Left ventricle myocardium inferior (tissue), 1 donor: ENCODE measurements at regions not wholly inside any gene's neighbourhood (a gene's known extent, or its start where the extent isn't known, plus 50 kb on each side); places are given as distances from the start of the nearest gene placed in this dataset.

Source experiments
- DNase-seq: peaks from one replicate; pipeline ENCODE4 v3.0.0-alpha.2; 2020
- H3K27ac ChIP-seq: fragments of 200-600 bp; replicated peaks from 2 replicates; pipeline ENCODE4 v1.8.0; 2021
- H3K27me3 ChIP-seq: fragments of 200-600 bp; 2 replicates; pipeline ENCODE4 v1.8.0; 2021; ENCODE audit warnings: low read depth
- H3K36me3 ChIP-seq: fragments of 200-600 bp; 2 replicates; pipeline ENCODE4 v1.8.0; 2021
- H3K4me1 ChIP-seq: fragments of 200-600 bp; 2 replicates; pipeline ENCODE4 v1.8.0; 2021
- H3K4me3 ChIP-seq: fragments of 200-600 bp; 2 replicates; pipeline ENCODE4 v1.8.0; 2021; ENCODE audit warnings: mild to moderate bottlenecking, moderate library complexity
- H3K9me3 ChIP-seq: fragments of 200-600 bp; replicated peaks from 2 replicates; pipeline ENCODE4 v1.8.0; 2021
- CTCF ChIP-seq: fragments of 200-600 bp; IDR thresholded peaks from 2 replicates; pipeline ENCODE4 v1.8.0; 2021; ENCODE audit warnings: antibody characterized with exemption, mild to moderate bottlenecking, borderline replicate concordance
- intact Hi-C: fragments of 100-400 bp; cut with micrococcal nuclease; formaldehyde crosslinking; loops from one replicate; pipeline ENCODE4 v1.11.0; 2022
- donor health status: DM: no; HTN: yes; CAD: no; lungs with severe emphysema.

- Histone ChIP-seq H3K9me3 (no peaks in the 10 kb centered on the region), H3K36me3 (no peaks in the 10 kb centered on the region), H3K4me3 (no peak overlapping the region), H3K27ac (no peak overlapping the region), H3K27me3 (peaks cover 36% of the 10 kb centered on the region), H3K4me1 (no peaks in the 10 kb centered on the region)
- TF ChIP-seq CTCF: no peak
- intact Hi-C loops: no loop called here
- DNase-seq: no peak
These were observed 99.2 kb upstream of the LHCGR start for GRCh38 chr2:48854681-48855080.

GRCh38 chr2:48852938-48853337 is 97.4 kb upstream of the LHCGR start:
- no peak overlapping the region for H3K27ac ChIP-seq
- no peak for TF ChIP-seq CTCF
- H3K9me3 ChIP-seq: no peaks in the 10 kb centered on the region
- intact Hi-C loops: no loop called here
- no peaks in the 10 kb centered on the region for H3K4me1 ChIP-seq
- no peak for DNase-seq
- H3K36me3 ChIP-seq: no peaks in the 10 kb centered on the region
- peaks cover 31% of the 10 kb centered on the region for H3K27me3 ChIP-seq
- no peak overlapping the region for H3K4me3 ChIP-seq

DNA sequence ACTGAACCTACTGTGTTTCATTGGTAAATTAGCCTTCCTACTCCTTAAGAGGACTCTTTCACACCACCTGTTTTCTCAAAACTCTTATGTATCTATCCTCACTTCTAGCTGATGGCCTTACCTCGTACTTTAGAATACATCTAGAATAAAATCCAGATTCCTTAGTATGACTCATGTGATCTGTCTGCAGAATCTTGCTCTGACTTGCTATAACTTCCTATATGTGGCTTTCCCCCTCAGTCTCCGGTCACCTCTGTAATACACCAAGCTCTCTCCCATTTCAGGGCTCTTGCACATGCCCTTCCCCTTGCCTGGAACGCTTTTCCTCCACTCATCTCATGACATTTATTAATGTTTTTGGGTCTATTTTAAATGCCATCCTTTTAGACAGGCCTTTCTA is 95.6 kb upstream of the LHCGR start:
- TF ChIP-seq CTCF: no peak
- no peaks in the 10 kb centered on the region for H3K9me3 ChIP-seq
- H3K27me3 ChIP-seq: peaks cover 13% of the 10 kb centered on the region
- no peak for DNase-seq
- H3K4me1 ChIP-seq: no peaks in the 10 kb centered on the region
- no peaks in the 10 kb centered on the region for H3K36me3 ChIP-seq
- H3K27ac ChIP-seq: no peak overlapping the region
- intact Hi-C loops: no loop called here
- no peak overlapping the region for H3K4me3 ChIP-seq

DNA sequence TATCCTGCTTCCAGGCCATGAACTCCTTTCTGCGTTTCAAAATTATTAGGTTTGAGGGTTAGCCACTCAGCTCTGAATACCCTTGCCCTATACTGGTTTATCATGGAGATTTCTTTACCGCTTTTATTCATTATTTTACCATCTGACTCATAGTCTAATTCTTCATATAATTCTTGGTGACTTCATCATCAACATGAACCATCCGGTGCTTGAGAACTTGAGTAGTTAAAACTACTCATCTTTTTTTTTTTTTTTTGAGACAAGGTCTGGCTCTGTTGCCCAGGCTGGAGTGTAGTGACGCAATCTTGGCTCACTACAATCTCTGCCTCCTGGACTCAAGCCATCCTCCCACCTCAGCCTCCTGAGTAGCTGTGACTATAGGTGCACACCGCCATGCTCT is 94.2 kb upstream of the LHCGR start:
- H3K4me3 ChIP-seq: no peak overlapping the region
- no peaks in the 10 kb centered on the region for H3K36me3 ChIP-seq
- intact Hi-C loops: no loop called here
- H3K27ac ChIP-seq: no peak overlapping the region
- H3K27me3 ChIP-seq: peaks cover 12% of the 10 kb centered on the region
- no peak for DNase-seq
- no peaks in the 10 kb centered on the region for H3K9me3 ChIP-seq
- TF ChIP-seq CTCF: no peak
- no peaks in the 10 kb centered on the region for H3K4me1 ChIP-seq

- Histone ChIP-seq H3K4me1 (no peaks in the 10 kb centered on the region), H3K27me3 (peaks cover 3% of the 10 kb centered on the region), H3K36me3 (no peaks in the 10 kb centered on the region), H3K9me3 (no peaks in the 10 kb centered on the region), H3K27ac (no peak overlapping the region), H3K4me3 (no peak overlapping the region)
- no peak for TF ChIP-seq CTCF
- DNase-seq: no peak
- intact Hi-C loops: no loop called here
These were observed 90.2 kb upstream of the LHCGR start for GRCh38 chr2:48845684-48846083.

DNA sequence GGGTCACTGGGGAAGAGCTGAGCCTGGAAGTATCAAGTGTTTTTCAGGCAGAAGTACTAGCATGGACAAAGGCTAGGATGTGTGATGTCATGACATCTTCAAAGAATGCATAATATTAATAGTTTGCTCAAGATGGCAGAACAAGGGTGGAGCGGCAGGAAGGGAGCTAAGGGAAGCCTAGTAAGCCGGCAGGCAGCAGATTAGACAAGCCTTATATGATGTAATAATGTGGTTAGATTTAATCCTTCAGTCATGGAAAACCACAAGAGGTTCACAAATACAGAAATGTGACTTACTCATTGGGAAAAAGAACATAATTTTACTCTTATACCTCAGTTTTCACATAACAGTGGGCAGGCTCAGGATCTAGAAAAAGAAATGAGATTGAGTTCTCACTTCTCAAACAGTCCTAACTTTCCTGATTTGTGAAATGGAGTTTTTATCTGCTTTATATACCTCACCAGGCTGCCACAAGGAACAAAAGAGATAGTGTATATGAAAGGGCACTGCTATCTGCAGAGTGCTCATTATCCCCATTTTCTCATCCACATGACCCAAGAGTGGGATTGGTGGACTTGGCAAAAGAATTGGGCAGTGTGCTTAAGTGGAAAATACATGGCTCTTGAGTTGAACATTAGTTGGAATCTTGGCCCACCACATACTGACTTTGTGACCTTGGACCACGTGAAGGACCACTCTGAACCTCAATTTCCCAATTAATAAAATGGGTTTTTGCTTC is 89.1 kb upstream of the LHCGR start:
- no peak overlapping the region for H3K27ac ChIP-seq
- H3K9me3 ChIP-seq: no peaks in the 10 kb centered on the region
- intact Hi-C loops: no loop called here
- H3K4me1 ChIP-seq: no peaks in the 10 kb centered on the region
- TF ChIP-seq CTCF: no peak
- peaks cover 3% of the 10 kb centered on the region for H3K27me3 ChIP-seq
- no peak for DNase-seq
- H3K36me3 ChIP-seq: no peaks in the 10 kb centered on the region
- no peak overlapping the region for H3K4me3 ChIP-seq
